GM21576 (cell line): ENCODE measurements at regions not wholly inside any gene's neighbourhood (a gene's known extent, or its start where the extent isn't known, plus 50 kb on each side); places are given as distances from the start of the nearest gene placed in this dataset.
"Not testable (repeated sequence)": the region's sequence is repeated elsewhere in the genome, so short reads cannot be mapped to it uniquely, and the experiment has no call there.

ENCODE experiments used
- ATAC-seq: cut with Tn5 transposase; IDR thresholded peaks from one replicate; pipeline ENCODE4 v1.9.1; 2021; ENCODE audit warnings: mild to moderate bottlenecking, moderate library complexity; ENCODE audit not compliant: unreplicated experiment

DNA sequence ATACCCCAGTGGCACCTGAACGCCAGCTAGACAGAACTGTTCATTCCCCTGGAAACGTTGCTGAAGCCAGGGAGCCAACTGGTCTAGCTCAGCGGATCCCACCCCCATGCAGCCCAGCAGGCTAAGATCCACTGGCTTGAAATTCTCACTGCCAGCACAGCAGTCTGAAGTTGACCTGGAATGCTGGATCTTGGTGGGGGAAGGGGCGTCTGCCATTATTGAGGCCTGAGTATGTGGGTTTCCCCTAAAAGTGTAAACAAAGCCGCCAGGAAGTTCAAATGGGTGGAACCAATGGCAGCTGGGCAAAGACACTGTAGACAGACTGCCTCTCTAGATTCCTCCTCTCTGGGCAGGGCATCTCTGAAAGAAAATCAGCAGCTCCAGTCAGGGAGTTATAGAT lies 213.0 kb downstream of the NKX6-1 start:
- no peak for ATAC-seq

DNA sequence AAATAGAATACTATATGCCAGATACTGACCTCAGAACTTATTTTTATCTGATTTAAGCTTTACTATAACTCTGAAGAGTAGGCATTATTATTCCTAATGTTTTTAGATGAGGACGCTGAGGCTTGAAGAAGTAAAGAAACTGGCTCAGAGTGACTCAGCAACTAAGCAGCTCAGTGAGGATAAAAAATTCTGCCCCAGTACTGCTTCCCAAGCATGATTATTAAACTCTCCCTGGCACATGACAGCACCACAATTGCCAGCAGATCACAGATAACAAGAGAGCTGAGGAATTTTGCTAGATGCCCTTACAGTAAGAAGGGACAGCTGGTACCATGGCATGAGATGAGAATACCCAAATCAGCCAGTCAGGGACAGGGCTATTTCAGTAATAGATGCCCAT lies 219.4 kb downstream of the NKX6-1 start:
- ATAC-seq, result no peak

DNA sequence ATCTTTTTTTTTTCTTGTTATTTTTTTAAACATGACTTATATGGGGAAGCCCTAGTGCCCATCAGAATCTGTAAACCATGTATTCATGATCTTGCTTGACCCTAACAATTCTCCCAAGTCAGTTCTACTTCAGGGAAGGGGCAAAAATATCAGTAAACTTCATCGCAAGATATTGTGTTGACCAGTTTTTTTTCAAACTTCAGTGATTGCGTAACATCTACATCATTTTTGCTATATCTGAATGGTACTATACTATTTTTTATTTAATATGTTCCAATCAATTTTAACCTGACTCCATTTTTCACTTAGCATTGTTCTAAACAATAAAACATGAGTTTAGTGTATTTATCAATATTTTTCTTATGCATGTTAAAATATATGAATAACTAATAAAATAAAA lies 221.2 kb downstream of the NKX6-1 start:
- ATAC-seq, result no peak

DNA sequence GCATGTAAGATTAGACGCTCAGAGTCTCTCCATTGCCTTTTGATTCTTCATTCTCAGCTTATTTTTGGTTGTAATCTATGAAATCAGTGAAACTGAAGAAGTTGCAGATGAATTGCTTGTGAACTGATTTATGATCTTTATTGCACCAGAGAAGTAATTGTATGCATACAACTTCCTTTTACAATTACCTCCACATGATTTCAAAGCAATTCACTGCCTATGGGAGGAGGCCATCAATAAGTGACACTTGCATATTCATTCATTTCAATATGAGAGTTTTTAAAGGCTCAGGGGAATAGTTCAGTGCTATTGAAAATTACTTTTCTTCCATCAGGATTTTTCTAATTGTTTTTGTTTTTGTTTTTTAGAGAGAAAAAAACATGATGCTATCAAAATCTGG lies 222.3 kb downstream of the NKX6-1 start:
- ATAC-seq, result no peak

DNA sequence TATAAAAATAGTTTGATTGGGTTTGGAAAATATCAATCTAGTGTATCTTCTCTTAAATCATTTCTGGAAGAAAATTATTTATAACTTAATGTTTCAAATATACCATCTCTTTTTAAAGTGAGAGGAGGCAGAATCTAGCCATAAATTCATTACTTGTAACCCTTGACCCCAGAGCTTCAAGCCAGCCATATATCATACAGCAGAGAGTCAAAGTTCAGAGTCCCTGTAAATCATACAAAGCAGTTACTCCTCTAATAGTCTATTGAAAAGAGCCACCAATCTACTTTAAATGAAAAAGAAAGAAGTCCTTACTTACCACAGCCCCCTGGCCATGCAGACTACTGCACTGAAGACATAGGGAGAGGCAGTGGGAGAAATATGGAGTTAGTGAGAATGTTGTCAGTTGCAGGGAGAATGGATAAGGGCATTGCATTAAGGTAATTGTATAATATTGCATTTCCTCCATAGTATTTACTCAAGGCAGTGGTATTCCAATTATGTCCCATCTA lies 229.5 kb downstream of the NKX6-1 start:
- no peak for ATAC-seq

DNA sequence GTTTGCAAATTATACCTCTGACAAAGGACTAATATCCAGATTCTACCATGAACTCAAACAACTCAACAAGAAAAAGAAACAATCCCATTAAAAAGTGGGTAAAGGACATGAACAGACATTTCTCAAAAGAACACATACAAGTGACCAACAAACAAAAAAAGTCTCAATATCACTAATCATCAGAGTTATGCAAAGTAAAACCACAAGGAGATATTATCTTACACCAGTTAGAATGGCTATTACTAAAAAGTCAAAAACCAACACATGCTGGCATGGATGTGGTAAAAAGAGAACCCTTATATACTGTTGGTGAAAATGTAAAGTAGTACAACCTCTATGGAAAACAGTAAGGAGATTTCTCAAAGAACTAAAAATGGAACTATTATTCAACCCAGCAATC lies 234.4 kb downstream of the NKX6-1 start:
- ATAC-seq, result no peak

DNA sequence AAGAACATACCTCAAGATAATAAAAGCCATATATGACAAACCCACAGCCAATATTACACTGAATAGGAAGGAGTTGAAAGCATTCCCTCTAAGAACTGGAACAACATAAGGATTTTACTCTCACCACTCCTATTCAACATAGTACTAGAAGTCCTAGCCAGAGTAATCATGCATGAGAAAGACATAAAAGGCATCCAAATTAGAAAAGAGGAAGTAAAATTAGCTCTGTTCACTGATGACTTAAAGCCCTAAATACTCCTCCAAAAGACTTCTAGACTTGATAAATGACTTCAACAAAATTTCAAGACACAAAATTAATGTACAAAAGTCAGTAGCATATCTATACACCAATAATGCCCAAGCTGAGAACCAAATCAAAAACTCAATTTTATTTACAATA lies 235.7 kb downstream of the NKX6-1 start:
- no peak for ATAC-seq

DNA sequence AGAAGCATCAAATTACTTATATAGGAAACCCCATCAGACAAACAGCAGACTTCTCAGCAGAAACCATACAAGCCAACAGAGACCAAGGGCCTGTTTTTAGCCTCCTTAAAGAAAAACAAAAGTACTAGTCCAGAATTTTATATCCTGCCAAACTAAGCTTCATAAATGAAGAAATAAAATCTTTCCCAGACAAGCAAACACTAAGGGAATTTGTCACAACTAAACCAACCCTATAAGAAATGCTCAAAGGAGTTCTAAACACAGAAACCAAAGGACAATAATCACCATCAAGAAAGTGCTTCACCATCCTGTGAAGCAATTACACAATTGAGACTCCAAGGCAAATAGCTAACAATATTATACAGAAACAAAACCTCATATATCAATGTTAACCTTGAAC lies 238.6 kb downstream of the NKX6-1 start:
- ATAC-seq, result no peak

DNA sequence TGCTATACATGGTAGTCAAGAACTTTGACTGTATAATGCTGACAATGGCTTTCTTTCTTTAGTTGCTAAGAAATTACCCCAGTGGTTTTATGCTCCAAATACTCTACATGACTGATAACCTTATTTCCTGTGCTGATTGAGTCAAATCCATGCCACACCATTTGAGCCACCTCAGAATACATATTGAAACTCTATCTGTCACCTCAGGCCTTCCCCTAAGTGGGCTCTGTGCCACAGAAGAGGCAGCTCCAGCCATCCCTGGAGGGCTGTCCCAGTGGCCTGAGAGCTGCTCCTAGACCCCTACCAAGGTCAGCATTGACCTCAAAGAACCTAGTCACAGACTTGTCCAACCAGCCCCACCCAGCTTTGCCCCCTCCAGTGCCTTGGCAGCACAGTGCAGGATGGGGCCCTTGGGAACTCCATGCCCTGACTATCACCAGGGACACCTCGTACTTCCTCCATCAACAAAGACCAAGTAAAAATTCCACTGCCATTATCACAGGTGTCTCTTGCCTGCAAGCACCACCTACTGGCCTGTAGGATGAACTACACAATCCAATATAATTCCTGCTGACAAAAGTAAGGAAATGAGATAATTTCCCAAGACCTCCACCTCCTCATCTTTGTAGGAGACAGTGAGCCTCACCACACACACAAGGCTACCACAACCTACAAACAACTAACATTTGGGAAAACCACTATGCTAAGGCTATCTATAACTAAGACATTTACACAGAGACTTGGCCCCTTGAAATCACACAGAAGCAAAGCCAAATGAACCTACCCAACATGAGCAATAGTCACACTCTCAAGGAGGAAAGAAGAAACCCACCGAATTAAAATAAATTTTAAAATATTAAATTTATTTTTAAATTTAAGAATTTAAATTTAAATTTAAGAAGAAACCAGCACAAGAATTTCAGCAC lies 239.9 kb downstream of the NKX6-1 start:
- peak; percentile 73 for ATAC-seq

DNA sequence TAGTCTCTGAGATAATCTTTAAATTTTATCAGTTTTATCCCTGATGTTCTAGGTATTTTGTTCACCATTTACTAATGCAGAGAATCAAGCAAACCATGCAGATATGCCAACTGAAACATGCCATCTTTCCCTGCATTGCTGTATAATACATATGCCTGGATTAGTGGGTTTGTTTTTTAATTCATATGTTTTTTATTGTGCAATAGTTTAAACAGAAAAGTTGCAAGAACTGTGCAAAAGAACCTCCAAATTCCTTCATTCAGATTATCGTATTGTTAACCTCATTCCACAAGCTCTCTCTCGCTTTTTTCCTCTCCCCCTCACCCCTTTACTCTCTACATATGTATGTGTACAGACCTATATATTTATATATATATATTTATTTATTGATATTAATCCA lies 244.6 kb downstream of the NKX6-1 start:
- ATAC-seq, result no peak

DNA sequence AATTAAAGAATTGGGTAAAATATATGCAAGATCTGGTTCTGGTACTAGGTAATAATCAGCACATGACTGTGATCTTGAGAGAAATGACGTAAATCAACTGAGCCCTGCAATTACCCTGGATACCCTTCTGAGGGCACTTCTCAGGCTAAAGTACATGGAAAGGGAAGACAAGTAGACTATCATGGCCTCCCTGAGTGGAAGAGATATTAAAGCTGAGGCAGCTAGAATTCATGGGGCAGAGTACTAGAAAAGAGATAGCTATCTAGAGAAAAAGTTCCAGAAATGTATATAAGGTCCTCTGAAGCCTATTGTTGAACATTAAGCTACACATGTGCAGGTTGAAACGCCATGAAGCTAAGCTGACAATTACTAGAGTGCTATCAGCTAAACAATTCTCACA lies 249.6 kb downstream of the NKX6-1 start:
- no peak for ATAC-seq

DNA sequence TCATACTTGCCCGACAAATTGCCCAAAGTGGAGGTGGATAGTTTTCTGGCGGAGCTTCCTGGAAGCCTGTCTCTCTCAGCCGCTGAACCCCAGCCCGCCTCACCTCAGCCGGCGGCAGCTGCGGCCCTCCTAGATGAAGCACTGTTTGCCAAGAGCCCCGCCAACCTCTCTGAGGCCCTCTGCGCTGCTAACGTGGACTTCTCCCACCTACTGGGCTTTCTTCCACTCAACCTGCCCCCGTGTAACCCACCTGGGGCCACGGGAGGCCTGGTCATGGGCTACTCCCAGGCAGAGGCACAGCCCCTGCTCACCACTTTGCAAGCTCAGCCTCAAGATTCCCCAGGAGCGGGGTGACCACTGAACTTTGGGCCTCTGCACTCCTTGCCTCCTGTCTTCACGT lies 254.1 kb downstream of the NKX6-1 start:
- not testable (repeated sequence) for ATAC-seq

DNA sequence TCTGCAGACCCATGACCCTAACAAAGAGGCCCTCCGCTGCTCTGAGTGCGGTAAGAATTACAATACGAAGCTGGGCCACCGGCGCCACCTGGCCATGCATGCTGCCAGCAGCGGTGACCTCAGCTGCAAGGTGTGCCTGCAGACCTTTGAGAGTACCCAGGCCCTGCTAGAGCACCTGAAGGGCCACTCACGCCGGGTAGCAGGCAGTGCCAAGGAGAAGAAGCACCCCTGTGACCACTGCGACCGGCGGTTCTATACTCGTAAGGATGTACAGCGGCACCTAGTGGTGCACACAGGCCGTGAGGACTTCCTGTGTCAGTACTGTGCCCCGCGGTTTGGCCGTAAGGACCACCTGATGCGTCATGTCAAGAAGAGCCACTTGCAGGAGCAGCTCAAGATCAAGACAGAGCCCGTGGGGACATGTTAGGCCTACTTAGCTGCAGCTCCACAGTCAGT lies 254.7 kb downstream of the NKX6-1 start:
- not testable (repeated sequence) for ATAC-seq

DNA sequence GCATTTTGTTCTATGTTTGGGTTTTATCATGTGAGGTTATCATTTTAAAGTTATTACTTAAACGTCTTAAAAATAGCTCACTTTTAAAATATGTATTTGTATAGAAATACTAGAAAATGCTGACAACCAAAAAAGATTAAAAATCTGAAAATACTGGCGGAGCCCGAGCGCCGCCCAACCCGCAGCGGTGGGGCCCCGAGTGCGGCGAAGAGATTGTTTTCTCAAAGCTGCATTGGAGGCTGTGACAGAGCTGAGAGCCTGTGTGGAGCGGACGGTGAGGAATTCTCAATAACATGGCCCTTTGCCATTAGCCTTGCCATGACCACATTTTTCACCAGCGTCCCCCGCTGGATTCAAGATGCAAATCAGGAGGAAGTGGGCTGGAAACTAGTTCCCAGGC lies 255.4 kb downstream of the NKX6-1 start:
- no peak for ATAC-seq

DNA sequence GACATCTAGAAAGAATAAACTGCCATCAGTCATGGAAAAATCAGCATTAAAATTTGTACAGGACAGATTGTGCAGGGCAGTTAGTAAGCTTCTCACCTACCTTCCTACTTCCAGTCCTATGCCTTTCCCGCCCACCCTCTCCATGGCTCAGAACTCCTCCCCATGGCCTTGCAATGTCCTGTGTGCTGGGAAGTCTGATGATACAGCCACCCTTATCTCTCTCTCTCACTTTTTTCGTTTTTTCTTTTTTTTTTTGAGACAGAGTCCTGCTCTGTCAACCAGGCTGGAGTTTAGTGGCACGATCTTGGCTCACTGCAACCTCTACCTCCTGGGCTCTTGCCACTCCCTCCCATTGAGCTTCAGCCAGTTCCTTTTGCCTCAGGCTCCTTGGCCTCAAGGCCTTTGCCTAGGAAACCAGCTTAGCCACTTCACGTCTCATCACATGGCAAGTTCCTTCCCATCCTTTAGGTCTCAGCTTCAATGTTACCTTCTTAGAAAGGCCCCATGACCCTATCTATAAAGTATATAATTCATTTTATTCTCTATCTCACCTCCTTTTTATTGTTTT lies 259.7 kb downstream of the NKX6-1 start:
- ATAC-seq, result no peak

DNA sequence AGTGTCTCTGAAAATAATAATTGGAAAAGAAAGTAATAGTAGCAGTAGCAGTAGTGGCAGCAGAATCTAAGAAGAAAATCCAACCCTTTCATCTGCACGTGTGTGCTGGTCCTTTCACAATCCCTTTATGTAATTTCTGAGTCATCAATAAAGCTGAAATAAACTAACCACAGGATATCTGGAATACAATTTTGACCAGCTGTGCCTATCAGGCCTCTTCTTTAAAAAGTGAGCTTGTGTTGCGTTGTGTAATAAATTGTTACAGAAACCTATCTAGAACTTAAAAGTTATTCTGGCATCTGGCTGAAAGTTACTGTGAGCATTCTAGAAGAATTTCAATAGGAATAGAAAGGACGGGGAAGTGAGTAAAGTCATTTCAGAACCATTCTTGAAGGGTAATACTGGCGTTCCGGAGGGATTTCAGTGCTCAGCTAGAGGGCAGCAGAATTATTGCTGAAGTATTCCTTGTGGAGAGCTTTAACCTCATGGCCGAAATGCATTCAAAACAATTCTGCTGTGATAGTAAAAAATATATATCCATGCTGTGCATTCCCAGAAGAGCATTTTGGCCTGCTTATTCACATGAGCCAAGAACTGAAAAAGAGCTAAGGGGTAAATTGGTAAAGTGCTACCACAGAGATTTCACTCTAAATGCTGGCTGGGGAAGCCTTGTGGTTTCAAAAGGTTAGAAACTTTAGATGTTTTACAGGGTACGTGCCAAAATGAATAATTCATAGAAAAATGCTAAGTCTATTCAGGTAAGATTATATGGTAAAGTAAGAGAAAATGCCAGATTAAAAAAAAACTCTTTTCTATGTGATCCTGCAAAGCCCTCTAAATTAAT lies 260.6 kb downstream of the NKX6-1 start:
- ATAC-seq, result no peak

DNA sequence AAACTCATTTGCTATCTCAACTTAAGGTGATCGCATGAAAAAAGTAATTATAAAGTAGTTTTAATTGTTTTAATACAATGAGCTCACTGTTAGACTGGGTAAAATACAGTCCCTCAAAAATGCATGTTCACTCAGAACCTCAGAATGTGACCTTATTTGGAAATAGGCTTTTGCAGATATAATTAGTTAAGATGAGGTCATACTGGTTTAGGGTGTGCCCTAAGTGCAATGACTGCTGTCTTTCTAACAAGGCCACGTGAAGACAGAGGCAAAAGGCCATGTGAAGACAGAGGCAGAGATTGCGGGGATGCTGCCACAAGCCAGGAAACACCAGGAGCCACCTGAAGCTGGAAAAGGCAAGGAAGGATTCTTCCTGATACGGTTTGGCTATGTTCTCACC lies 262.1 kb downstream of the NKX6-1 start:
- ATAC-seq, result no peak

DNA sequence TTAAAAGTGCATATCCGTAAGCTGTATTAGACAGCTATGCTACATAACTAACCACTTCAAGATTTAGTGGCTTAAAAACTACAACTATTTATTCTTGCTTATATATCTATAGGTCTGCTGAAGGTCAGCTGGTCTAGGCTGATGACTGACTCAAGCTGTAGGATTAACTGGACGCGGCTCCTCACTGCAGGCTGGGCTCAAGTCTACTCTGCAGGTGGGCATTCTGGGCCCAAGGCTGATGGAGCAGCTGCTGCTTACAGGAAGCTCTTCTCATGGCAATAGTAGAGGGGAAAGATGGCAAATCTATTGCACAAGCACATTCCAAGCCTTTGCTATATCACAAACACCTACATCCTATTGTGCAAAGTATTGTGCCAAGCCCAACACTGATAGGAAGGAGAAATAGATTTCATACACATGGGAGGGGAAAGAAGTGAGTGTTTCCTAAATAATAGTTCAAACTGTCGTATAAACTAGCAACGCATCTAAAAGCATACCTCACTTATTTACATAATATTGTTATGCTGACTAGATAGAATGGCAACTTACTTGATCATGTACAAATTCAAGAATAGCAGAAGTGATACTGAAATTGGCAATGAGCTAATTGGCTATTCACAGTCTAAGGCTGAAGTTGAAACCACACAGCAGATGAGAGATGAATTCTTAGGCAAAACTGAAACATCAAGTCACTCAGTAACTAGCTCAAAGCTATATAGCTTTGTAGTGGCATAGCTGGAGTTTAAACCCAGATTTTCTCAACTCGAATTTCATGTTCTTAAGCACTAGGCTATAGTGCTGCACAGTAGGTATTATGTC lies 263.8 kb downstream of the NKX6-1 start:
- ATAC-seq, result peak; percentile 98

DNA sequence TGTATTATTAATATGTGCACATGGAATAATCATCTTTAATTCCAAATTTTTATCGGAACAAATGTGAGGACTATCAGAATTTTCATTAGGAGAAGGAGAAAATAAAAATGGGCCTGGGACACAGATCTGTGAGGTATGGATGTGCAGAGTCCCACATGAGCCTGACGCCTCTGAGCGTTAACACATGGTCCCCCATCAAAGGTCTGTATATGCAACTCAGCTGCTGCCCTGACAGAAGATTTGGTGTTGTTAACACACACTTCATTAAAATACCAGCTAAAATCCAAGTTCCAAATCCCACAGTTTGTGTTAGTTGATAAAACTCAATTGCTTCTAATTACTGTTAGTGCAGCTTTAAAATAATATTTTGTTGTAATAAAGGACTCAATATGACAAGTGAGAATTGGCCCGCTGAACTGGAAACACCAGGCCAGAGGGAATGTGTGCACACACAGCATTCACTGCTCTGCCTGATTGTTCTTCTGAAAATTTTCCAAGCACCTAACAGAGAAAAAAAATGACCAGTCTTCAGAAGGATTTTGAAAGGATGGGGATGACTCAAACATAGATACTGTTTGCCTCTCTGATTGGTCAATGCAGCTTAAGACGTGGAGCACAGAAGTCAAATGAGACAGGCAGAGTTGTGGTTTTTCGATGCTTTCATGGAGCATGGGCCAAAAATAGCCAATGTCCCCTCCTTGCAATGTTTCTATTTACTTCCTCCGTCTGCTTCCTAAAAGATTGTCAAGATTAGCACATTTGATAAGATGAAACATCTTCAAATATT lies 266.6 kb downstream of the NKX6-1 start:
- no peak for ATAC-seq
